Lung microvascular endothelial cell (primary cell): ENCODE measurements at regions not wholly inside any gene's neighbourhood (a gene's known extent, or its start where the extent isn't known, plus 50 kb on each side); places are given as distances from the start of the nearest gene placed in this dataset.
A peak's percentile ranks its signal among the peaks of the same experiment; 100 is the strongest.
"Not testable (repeated sequence)": the region's sequence is repeated elsewhere in the genome, so short reads cannot be mapped to it uniquely, and the experiment has no call there.

ENCODE experiments used
- DNase-seq, 2 donors: peaks; one replicate each; pipeline versions ENCODE4 v3.0.0 to v3.0.0-alpha.2; 2010; ENCODE audit warnings: low read depth in 2 of 2

DNA sequence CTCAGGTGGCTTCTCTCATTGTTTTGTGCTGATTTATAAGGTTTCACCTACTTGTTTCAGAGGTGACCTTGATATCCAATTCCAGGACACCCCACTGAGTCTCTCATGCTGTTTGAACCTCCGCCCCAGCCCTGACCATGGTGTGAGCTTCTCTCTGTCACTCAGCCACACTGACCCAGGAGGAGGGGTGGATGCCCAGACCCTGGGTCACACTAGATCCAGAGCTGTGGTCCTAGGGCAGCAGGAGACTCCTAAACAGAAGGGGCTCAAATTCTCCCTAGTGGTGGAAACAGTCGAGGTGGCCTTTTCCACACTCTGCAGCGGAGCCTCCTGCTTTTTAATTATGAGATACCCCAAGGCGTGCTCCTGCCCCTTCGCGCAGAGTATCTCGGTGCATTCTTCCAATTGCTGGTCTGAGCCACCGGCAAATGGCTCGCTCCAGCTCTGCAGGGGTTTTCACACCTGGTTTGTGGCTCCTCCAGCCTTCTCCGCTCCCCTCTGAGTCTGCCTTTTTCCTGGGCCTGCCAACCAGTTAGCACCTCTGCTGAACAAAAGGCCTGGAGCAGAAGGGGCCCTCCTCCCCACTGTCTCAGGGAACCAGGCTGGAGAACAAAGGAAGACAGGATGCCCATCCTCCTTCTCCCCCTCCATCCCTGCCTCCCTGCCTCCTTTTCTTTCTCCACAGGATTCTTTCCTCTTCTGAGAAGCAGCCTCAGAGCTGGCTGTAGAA lies 147.3 kb upstream of the SPRED2 start:
- DNase-seq: no peak

DNA sequence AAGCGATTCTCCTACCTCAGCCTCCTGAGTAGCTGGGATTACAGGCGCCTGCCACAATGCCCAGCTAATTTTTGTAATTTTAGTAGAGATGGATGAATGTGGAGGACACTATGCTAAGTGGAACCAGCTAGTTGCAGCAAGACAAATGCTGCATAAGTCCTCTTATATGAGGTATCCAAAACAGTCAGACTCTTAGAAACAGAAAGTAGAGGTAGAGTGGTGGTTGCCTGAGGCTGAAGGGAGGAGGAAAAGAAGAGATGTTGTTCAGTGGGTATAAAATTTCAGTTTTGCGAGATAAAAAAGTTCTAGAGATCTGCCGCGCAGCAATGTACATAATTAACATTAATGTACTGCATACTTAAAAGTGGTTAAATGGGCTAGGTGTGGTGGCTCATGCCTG lies 145.3 kb upstream of the SPRED2 start:
- DNase-seq: no peak

DNA sequence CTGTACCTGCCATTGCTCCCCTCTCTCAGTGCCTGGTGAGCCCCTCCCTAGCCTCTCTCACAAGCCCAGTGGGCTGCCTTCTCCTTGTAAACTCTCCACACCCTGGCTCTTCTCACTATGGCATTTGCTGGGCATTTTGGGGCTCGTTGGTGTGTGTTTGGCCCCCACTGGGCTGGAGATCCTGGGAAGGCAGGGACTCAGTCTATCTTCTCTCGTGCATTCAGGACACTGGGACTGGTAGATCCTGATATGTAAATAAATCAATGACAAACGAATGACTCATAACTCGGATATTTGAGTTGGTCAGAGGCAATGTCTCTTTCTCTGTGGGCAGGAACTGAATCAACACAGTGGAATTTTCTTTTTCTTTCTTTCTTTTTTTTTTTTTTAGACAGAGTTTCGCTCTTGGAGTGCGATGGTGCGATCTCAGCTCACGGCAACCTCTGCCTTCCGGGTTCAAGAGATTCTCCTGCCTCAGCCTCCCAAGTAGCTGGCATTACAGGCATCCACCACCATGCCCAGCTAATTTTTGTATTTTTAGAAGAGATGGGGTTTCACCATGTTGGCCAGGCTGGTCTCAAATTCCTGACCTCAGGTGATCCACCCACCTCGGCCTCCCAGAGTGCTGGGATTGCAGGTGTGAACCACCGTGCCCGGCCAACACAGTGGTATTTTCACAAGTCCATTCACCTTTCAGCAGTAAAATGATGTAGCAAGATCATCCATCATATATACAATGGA lies 144.6 kb upstream of the SPRED2 start:
- peak; percentile 81 to 92 for DNase-seq

DNA sequence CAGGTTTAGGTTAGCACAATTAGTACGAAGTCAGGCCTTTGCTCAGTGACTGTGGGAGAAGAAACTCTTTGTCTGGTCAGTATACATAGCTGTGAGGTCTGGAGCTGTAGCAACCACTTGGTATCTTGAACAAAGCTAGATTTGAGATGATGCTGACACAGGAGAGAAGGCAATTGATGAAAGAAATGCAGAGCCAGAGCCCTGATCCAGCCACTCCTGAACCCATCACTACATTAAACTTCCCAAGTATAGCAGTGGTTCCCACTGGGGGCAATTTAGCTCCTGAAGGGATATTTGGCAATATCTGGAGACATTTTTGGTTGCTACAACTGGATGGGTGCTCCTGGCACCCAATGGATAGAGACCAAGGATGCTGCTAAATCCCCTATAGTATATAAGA lies 143.9 kb upstream of the SPRED2 start:
- DNase-seq: no peak

DNA sequence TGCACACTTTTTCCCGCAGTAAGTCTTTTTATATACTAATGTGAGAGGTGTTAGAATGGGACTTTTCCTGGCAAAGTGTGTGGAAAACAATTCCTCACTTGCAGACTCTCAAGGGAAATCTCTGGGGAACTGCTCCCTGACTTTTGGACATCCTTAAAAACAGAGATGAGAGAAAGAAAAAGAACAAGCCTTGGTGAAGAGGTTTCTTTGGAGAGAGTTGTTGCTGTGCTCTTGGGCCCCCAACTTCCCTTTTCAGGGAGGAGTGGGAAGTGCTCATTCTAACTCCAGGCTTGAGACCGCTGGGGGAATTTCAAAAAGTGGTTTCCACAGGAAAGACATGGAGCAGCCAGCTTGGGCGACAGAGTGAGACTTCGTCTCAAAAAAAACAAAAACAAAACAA lies 142.6 kb upstream of the SPRED2 start:
- peak; percentile 42 to 48 for DNase-seq

DNA sequence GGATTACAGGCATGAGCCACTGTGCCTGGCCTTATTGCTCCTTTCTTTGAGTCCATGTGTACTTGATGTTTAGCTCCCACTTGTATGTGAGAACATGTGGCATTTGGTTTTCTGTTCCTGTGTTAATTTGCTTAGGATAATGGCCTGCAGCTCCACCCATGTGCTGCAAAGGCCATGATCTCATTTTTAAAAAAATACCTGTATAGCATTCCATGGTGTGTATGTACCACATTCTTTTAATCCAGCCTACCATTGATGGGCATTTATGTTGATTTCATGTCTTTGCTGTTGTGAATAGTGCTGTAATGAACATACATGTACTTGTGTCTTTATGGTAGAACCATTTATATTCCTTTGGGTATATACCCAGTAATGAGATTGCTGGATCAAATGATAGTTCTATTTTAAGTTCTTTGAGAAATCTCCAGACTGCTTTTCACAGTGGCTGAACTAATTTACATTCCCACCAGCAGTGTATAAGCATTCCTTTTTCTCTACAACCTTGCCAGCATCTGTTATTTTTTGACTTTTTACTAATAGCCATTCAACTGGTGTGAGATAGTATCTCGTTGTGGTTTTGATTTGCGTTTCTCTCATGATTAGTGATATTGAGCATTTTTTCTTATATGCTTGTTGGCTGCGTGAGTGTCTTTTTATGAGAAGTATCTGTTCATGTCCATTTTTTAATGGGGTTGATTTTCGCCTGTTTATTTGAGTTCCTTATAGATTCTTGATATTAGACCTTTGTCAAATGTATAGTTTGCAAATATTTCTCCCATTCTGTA lies 136.4 kb upstream of the SPRED2 start:
- not testable (repeated sequence) for DNase-seq

DNA sequence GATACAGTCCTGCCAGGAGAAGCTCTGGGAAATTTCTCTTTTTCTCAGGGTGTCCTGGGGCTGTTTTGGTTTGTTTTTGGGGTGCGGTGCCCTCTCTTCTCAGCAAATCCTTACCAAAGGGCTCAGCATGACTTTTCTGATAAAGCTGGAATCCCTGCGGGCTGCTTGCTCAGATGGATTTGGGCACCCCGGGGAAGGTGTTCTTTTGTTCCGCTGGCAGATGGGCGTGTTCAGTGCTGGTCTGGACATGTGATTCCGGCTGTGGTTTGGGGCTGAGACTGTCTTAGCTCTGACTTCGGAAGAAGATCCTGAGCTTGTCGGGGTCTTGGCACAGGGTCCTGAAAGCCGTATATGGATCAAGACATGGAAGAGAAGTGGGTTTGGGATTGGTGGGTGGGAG lies 134.2 kb upstream of the SPRED2 start:
- no peak for DNase-seq

DNA sequence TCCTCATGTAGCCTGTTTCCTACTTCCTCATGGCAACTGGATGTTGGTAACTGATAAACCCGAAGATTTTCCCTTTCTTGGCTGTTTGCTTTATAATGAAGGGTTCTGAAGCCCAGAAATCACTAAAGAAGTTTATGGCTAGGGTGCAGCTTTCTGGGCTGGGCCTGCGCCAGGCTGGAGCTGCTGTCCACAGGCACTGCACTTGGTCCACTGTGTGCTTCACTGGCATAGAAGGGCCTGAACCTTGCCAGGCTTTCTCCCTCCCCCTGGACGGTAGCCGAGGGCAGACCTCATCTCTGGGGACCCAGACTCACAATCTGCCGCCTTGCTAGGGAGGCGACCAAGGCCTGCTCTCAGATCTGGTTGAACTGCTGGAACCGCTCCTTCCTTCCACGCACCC lies 133.3 kb upstream of the SPRED2 start:
- DNase-seq: no peak

DNA sequence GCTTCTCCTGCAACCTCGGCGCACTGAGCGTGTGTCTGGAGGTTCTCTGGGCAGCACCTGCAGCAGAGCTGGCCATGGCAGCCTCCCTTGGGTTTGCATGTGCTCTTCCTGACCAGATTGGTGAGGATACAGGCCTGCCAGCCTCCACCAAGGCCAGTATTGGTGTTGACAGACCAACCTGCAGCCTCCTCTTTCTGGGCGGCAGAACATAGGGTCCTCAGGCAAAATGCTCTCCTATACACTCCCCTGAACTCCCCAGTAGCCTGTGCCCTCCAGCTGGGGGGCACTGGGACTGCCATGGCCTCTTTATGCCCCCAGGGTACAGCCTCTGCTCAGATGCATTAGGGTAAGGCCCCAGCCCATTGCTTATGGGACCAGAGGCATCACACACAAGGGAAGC lies 131.9 kb upstream of the SPRED2 start:
- DNase-seq: no peak

DNA sequence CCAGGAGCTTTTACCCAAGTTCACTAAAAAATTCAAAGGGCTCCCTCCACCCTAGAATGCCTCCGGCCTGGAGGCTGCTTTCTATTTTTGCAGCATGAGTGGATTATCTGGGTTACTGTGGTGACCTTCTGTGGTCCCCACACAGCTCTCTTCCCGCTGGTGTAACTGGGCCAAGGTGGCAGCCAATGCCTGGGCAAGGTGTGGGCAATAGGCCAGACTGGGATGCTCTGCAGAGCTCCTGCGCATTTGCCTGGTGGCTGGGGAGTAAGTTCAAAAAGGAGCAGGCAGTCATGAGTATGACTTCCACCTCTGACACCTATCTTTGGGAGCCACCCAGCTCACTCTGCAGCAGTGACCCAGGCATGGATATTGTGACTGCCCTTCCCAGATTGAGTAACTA lies 130.5 kb upstream of the SPRED2 start:
- no peak for DNase-seq

DNA sequence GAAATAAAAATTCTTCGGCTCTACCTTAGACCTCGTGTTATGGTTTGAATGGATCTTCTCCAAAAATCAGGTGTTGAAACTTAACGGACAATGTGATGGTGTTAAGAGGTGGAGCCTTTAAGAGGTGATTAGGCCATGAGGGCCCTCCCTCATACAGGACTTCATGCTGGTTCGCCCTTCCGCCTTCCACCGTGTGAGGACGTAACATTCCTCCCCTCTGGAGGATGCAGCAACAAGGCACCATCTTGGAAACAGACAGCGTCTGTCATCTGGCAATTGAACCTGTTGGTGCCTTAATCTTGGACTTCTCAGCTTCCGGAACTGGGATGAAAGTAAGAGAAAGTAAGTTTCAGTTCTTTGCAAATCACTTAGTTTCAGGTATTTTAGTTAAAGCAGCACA lies 126.3 kb upstream of the SPRED2 start:
- no peak for DNase-seq

DNA sequence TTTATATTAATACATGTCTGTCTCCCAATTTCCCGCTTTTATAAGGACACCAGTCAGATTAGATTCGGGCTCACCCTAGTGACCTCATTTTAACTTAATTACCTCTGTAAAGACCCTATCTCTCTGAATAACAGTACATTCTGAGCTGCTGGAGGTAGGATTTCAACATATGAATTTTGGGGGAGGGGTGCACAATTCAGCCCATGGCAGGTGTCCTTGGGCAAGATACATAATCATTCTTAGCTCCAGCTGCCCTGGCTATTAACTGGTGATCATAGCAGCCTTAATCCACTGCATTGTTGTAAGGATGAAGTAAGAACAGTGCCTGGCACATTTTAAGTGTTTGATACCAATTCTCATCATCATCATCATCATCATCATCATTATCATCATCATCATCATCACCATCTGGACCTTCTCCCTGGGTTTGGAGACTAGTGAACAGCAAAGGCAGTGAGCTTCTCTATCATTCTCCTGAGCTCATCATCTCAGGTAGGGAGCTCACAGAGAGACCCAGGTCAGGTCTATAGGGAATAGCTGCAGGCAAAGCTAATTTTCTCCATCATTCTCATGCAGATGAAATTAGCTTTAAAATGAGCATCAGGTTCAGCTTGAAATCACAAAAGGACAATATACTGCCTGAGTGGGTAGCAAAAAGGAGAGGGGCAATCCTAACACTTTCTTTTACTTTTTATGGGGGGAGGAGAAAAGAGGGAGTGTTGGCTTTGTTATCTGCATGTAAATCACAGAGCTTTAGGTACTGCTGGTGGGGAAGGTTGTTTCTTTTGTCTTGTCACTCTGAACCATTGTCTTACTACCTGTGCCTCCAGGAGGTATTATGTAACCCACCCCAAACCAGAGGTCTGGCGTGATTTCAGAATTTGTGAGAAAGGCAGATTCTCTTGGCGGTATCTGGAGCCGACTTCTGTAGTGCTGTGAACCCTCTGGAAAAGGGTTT lies 125.5 kb upstream of the SPRED2 start:
- DNase-seq: no peak

DNA sequence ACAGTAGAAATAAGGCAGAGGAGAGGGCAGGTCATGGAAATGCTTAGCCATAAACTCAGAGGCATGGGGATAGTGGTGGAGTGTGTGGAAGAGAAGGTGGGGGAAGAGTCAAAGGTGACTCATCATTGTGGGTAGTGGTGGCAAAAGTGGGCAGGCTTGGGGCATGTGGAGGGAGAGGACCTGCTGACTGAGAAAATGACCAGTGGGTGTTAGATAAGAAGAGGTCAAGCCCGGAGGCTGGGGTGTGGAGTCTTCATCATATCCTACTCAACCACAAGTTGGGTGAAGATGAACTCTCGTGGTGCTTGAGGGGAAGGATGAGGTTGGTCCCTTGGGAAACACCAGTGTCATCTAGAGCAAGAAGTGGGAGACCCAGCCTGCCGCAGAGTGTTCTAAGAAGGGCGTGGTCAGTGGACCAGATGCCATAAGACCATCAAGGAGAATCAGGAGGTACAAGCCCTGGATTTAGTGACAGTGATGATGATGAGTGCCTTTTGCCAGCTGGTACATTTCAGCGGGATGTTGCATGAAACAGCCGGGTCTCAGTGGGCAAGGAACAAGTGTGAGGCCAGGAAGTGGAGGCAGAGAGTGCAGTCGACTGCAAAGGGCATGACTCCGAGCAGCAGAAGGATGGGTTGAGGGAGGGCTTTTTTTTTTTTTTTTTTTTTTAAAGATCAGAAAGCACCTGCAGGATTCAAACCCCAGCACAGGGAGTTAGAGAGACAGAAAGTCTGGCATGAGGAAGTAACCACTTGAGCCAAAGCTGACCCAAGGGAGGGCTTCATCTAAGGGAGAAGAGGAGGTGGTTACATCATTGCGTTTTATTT lies 122.6 kb upstream of the SPRED2 start:
- no peak for DNase-seq

DNA sequence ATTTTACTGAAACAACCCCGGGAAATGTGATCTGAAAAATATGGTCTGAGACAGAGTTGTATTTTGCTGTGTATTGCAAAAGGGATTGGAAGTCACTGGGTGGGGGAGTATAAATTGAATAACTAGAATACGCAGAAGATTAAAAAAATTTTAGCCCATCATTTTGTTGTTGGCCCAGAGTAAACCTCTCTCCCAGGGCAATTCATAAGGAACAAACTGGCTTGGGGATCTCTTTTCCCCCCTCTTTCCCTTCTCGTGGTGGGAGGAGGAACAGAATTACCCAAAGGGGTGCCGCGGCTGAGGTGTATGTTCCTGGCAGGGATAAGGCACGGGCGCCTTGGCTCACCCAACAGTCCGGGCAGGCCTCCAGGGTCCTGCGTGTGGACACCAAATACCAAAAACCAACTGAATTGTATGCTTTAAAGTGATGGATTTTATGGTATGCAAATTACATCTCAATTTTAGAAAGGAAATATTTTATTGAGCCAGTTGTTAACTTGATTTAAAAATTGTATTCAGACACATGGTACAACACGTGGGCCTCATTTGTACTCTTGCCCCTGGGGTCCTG lies 121.2 kb upstream of the SPRED2 start:
- no peak for DNase-seq

DNA sequence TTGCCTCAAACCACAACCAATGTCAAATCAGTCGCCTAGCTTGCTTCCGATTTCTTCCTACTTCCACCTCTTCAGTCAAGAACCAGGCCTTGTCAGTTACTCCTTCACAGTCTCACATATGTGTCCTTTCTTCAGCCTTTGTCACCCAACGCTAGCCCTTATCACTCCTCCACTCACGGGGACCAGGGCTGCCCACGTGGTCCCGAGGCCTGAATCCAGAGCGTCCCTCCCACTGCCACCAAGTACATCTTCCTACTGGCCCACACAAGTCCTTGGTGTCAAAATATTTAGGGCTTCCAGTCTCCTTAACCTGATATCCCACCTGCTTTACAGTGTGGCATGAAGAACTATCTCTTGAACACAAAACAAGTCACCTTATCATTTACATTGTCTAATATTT lies 119.1 kb upstream of the SPRED2 start:
- no peak for DNase-seq

DNA sequence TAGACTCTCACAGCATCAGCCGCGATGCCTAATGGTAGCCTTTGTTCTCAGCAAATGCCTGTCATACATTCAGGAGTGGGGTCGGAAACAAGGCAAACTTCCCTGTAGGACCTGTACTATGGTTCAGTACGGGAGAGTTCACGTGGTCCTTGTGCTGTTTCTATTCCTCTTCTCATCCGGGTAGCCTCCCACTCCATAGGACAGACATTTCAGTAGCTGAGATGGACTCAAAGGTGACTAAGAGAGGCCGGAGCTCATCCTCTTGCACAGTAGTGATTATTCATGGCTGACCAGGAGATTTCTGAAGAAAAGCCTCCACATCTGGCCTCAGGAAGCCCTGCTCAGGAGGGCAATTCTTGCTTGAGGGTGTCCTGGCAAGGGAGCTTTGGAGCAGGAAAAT lies 117.8 kb upstream of the SPRED2 start:
- DNase-seq: no peak

DNA sequence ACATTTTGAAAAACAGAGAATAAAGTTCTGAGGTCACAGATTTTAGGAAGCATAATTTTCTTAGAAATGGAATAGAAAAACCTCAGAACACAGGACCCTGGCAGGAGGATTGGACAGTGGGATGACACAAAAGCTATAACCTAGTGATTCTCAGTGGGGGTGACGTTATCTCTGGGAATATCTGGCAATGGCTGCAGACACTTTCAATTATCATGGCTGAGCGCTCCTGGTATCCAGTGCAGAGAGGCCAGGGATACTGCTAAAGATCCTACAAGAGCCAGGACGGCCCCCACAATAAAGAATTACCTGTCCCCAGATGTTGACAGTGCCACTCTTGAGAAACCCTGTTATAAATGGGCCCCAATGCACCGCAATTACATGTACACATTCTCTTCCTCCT lies 117.2 kb upstream of the SPRED2 start:
- no peak for DNase-seq

DNA sequence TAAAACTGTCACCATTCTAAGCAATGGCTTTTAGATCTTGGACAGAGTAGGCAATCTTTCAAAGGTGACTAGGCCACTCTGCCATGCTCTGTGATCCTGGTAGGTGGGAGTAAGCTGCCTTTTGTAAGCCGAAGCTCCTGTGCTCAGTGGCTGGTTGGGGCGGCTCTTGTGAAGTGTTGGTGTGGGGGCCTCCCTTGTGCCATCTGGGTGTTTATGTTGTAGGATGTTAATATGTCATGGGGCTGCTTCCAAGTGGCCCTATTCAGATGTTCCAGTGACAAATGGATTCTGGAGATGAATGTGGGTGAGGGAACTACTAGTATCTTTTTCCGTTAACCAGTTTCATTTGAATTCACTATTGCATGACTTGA lies 116.8 kb upstream of the SPRED2 start:
- no peak for DNase-seq

DNA sequence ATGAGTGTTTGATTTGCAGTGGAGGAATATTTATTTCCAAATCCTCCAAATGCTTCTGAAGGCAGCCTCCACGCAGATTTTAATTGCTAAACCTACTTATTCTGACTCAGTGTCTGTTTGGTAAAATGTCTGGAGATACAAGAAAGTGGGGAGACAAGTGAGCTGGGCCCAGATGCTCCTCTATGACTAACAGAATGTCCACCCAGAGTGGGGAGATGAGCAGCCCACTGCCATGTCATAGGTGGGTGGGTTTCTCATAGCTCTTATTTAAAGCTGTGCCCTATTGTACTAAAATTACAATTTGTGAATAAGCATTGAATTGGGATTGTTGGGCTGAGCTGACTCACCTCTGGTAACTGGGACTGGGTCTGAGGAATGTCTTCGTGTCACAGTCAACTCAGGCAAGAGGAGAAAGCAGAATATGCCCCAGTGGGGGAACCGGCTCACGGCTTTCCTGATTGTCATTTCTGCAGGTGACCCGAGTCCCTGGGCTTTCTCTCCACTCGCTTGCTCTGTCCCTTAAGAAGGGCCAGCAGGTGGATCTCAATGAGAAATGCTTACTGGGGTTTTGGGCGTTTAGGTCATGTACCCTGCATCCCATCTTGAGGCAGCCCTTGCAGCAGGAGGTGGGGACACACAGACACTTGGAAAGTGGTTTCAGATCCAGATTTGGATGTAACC lies 116.3 kb upstream of the SPRED2 start:
- no peak for DNase-seq

DNA sequence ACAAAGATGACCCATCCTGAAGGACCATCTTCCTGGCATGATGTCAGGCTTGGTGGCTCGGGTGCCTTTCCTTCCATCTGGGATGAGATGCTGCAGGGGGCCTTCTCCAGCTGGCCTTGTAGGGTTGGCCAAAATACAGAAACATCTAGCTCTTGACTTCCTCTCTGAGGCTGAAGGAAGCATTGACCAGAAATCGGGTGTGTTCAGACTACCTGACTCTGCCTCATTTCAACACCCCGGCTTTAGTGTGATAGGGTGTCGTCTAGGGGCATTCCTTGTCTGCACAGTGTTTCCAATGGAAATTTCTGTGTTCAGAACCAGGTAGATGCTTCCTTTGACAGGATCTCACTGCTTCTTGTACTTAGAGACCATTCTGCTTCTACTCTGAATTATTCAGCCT lies 115.7 kb upstream of the SPRED2 start:
- no peak for DNase-seq
